H1 (cell line): ENCODE measurements at regions not wholly inside any gene's neighbourhood (a gene's known extent, or its start where the extent isn't known, plus 50 kb on each side); places are given as distances from the start of the nearest gene placed in this dataset.

Experiments
- CTCF ChIA-PET: fragments of 300-600 bp; sonication (Branson Sonifier 250); formaldehyde crosslinking; loops from one replicate; lab custom pipeline; 2021; ENCODE audit not compliant: partially characterized antibody; lab: Charles Lee
- POLR2A ChIA-PET: fragments of 300-600 bp; sonication (Branson Sonifier 250); formaldehyde crosslinking; loops from one replicate; lab custom pipeline; 2021; ENCODE audit warnings: inconsistent platforms; ENCODE audit not compliant: partially characterized antibody; lab: Charles Lee
- DNase-seq, 2 experiments: peaks; one replicate each; pipeline versions ENCODE4 v3.0.0 to v3.0.0-alpha.2; 2010 to 2022; ENCODE audit warnings: low spot score in 2 of 2, low read depth in 1 of 2, mixed read lengths in 1 of 2
- FAIRE-seq: peaks from 2 replicates; lab custom pipeline; 2011; peaks lifted over from hg19 to GRCh38; lab: Jason Lieb, UNC
- H2AFZ ChIP-seq: 2 replicates; pipeline ENCODE4 v1.8.1; 2012; ENCODE audit warnings: low read length, inconsistent platforms
- H2AK5ac ChIP-seq: 2 replicates; pipeline ENCODE4 v1.6.1; 2013; ENCODE audit warnings: low read depth, low read length
- H2BK120ac ChIP-seq: replicated peaks from 2 replicates; pipeline ENCODE3; 2013; ENCODE audit warnings: low read depth, low read length, inconsistent platforms
- H2BK12ac ChIP-seq: 2 replicates; pipeline ENCODE4 v1.6.1; 2013; ENCODE audit warnings: low read depth, low read length
- H2BK15ac ChIP-seq: 2 replicates; pipeline ENCODE4 v1.6.1; 2013; ENCODE audit warnings: low read length
- H2BK20ac ChIP-seq: 2 replicates; pipeline ENCODE4 v1.6.1; 2013; ENCODE audit warnings: low read length
- H2BK5ac ChIP-seq: 2 replicates; pipeline ENCODE4 v1.6.1; 2013; ENCODE audit warnings: low read depth, low read length
- H3K14ac ChIP-seq: 2 replicates; pipeline ENCODE4 v1.6.1; 2013; ENCODE audit warnings: inconsistent platforms; ENCODE audit not compliant: insufficient read length
- H3K18ac ChIP-seq: 2 replicates; pipeline ENCODE4 v1.6.1; 2013; ENCODE audit warnings: low read length; ENCODE audit errors: extremely low read depth
- H3K23ac ChIP-seq: 2 replicates; pipeline ENCODE4 v1.6.1; 2013; ENCODE audit warnings: inconsistent platforms; ENCODE audit not compliant: insufficient read length
- H3K23me2 ChIP-seq: 2 replicates; pipeline ENCODE4 v1.6.1; 2013; ENCODE audit warnings: low read depth, low read length
- H3K27ac ChIP-seq: 2 replicates; pipeline ENCODE4 v1.6.1; 2011; ENCODE audit warnings: low read depth, low read length, inconsistent platforms
- H3K27me3 ChIP-seq, 4 experiments: replicated peaks in 1 of 4; 1 replicate in 1 of 4; 2 replicates in 3 of 4; pipeline versions ENCODE4 v1.6.1 to v1.8.1; 2011 to 2013; ENCODE audit warnings: low read length in 3 of 4, mild to moderate bottlenecking in 3 of 4, inconsistent platforms in 2 of 4, mixed read lengths in 2 of 4, moderate library complexity in 1 of 4; ENCODE audit not compliant: control insufficient read depth in 3 of 4, insufficient read depth in 3 of 4; ENCODE audit errors: extremely low read depth in 1 of 4
- H3K36me3 ChIP-seq, 4 experiments: 2 replicates each; pipeline versions ENCODE4 v1.6.1 to v1.8.1; 2011 to 2013; ENCODE audit warnings: mild to moderate bottlenecking in 4 of 4, low read length in 3 of 4, moderate library complexity in 2 of 4, control low read depth in 1 of 4, inconsistent platforms in 1 of 4; ENCODE audit not compliant: insufficient read depth in 4 of 4, control insufficient read depth in 2 of 4
- H3K4ac ChIP-seq: replicated peaks from 2 replicates; pipeline ENCODE3; 2013; ENCODE audit warnings: low read length, low read depth, mixed read lengths, inconsistent platforms; ENCODE audit not compliant: insufficient read length
- H3K4me1 ChIP-seq, 4 experiments: replicated peaks in 1 of 4; 1 replicate in 1 of 4; 2 replicates in 3 of 4; pipeline versions ENCODE4 v1.6.1 to v1.8.1; 2011 to 2013; ENCODE audit warnings: low read length in 3 of 4, inconsistent platforms in 2 of 4, mixed read lengths in 1 of 4; ENCODE audit not compliant: insufficient read depth in 4 of 4, control insufficient read depth in 3 of 4
- H3K4me2 ChIP-seq, 2 experiments: 2 replicates each; pipeline versions ENCODE4 v1.6.1 to v1.8.1; 2011 to 2013; ENCODE audit warnings: low read depth in 2 of 2, low read length in 2 of 2, control low read depth in 1 of 2, inconsistent platforms in 1 of 2, mild to moderate bottlenecking in 1 of 2; ENCODE audit not compliant: insufficient read depth in 1 of 2
- H3K4me3 ChIP-seq, 4 experiments: fragments of 200-600, 300-600 bp in 1 of 4; sonication (generic), shearing (Covaris generic), sonication (Bioruptor Twin) in 1 of 4; 2 replicates each; pipeline versions ENCODE4 v1.5.1 to v1.8.1; 2011 to 2016; ENCODE audit warnings: low read length in 4 of 4, low read depth in 3 of 4, control low read depth in 2 of 4, inconsistent platforms in 2 of 4, mild to moderate bottlenecking in 2 of 4, mixed read lengths in 1 of 4, moderate library complexity in 1 of 4; ENCODE audit not compliant: insufficient read depth in 2 of 4; ENCODE audit errors: extremely low read depth in 1 of 4
- H3K56ac ChIP-seq: replicated peaks from 2 replicates; pipeline ENCODE3; 2013; ENCODE audit warnings: low read depth, mild to moderate bottlenecking, mixed read lengths, low read length, inconsistent platforms; ENCODE audit not compliant: insufficient read length
- H3K79me1 ChIP-seq: 2 replicates; pipeline ENCODE4 v1.6.1; 2013; ENCODE audit warnings: low read depth, low read length, control low read depth
- H3K79me2 ChIP-seq, 2 experiments: 2 replicates each; pipeline versions ENCODE4 v1.6.1 to v1.8.1; 2012 to 2013; ENCODE audit warnings: low read length in 2 of 2, mild to moderate bottlenecking in 2 of 2, inconsistent platforms in 1 of 2; ENCODE audit not compliant: insufficient read depth in 2 of 2, control insufficient read depth in 1 of 2
- H3K9ac ChIP-seq, 4 experiments: replicated peaks in 1 of 4; 1 replicate in 1 of 4; 2 replicates in 3 of 4; pipeline versions ENCODE4 v1.6.1 to v1.8.1; 2011 to 2013; ENCODE audit warnings: low read depth in 3 of 4, low read length in 3 of 4, control low read depth in 2 of 4, mild to moderate bottlenecking in 2 of 4, moderate library complexity in 2 of 4, inconsistent platforms in 1 of 4; ENCODE audit errors: extremely low read depth in 1 of 4
- H3K9me3 ChIP-seq, 2 experiments: 2 replicates each; pipeline versions ENCODE4 v1.6.1 to v1.8.1; 2012 to 2013; ENCODE audit warnings: mild to moderate bottlenecking in 2 of 2, moderate library complexity in 2 of 2, control low read depth in 1 of 2, inconsistent platforms in 1 of 2, low read depth in 1 of 2, low read length in 1 of 2, mixed read lengths in 1 of 2; ENCODE audit not compliant: insufficient read depth in 2 of 2
- H4K20me1 ChIP-seq, 2 experiments: replicated peaks in 1 of 2; 2 replicates each; pipeline versions ENCODE3 to v1.8.1; 2011 to 2013; ENCODE audit warnings: inconsistent platforms in 2 of 2, low read length in 2 of 2, mild to moderate bottlenecking in 1 of 2; ENCODE audit not compliant: insufficient read depth in 2 of 2, control insufficient read depth in 1 of 2
- H4K5ac ChIP-seq: 2 replicates; pipeline ENCODE4 v1.6.1; 2013; ENCODE audit warnings: low read length, low read depth, mixed read lengths, inconsistent platforms; ENCODE audit not compliant: insufficient read length
- H4K8ac ChIP-seq: 2 replicates; pipeline ENCODE4 v1.8.0; 2013; ENCODE audit warnings: mild to moderate bottlenecking, moderate library complexity, low read length, inconsistent platforms; ENCODE audit not compliant: insufficient read depth; ENCODE audit errors: extremely low read depth
- H4K91ac ChIP-seq: replicated peaks from 2 replicates; pipeline ENCODE3; 2013; ENCODE audit warnings: low read length, mixed read lengths, inconsistent platforms; ENCODE audit not compliant: insufficient read length
- ATF3 ChIP-seq: IDR thresholded peaks from 2 replicates; pipeline ENCODE4 v1.6.1; 2011; ENCODE audit warnings: low read depth, mild to moderate bottlenecking, low read length; ENCODE audit not compliant: insufficient read depth
- BACH1 ChIP-seq: IDR thresholded peaks from 2 replicates; pipeline ENCODE4 v1.6.1; 2012; ENCODE audit warnings: low read length, improper control_type of control experiment
- BCL11A ChIP-seq, 2 experiments: IDR thresholded peaks; one replicate each; pipeline ENCODE4 v1.6.1; 2011; ENCODE audit warnings: low read depth in 2 of 2, low read length in 2 of 2, mild to moderate bottlenecking in 2 of 2
- BRCA1 ChIP-seq: IDR thresholded peaks from 2 replicates; pipeline ENCODE4 v1.6.1; 2012; ENCODE audit warnings: low read depth, low read length, improper control_type of control experiment
- CREB1 ChIP-seq: IDR thresholded peaks from 2 replicates; pipeline ENCODE4 v1.6.1; 2012; ENCODE audit warnings: inconsistent platforms
- KDM5A ChIP-seq: fragments of 200-600 bp; IDR thresholded peaks from 2 replicates; pipeline ENCODE4 v1.7.1; 2012; ENCODE audit warnings: mild to moderate bottlenecking, low read length, inconsistent platforms, mixed read lengths
- MAFK ChIP-seq: IDR thresholded peaks from 2 replicates; pipeline ENCODE4 v1.6.1; 2012; ENCODE audit warnings: low read depth, mild to moderate bottlenecking, improper control_type of control experiment, low read length
- NRF1 ChIP-seq: IDR thresholded peaks from 2 replicates; pipeline ENCODE4 v1.6.1; 2011; ENCODE audit warnings: mild to moderate bottlenecking, low read depth, low read length, improper control_type of control experiment
- PHF8 ChIP-seq: fragments of 200-600 bp; sonication (generic); conservative IDR thresholded peaks from 2 replicates; pipeline ENCODE4 v1.7.1; 2012; ENCODE audit warnings: low read depth, mild to moderate bottlenecking, inconsistent platforms, low read length, moderate library complexity
- RBBP5 ChIP-seq: IDR thresholded peaks from 2 replicates; pipeline ENCODE4 v1.7.1; 2012; ENCODE audit warnings: low read depth, mild to moderate bottlenecking, inconsistent platforms, low read length, moderate library complexity, borderline replicate concordance
- SP2 ChIP-seq: IDR thresholded peaks from 2 replicates; pipeline ENCODE4 v1.6.1; 2012; ENCODE audit warnings: mild to moderate bottlenecking, low read length, inconsistent platforms
- SP4 ChIP-seq: IDR thresholded peaks from 2 replicates; pipeline ENCODE4 v1.6.1; 2012; ENCODE audit warnings: low read length, inconsistent platforms
- YY1 ChIP-seq: IDR thresholded peaks from 2 replicates; pipeline ENCODE4 v1.6.1; 2011; ENCODE audit warnings: low read depth, mild to moderate bottlenecking, low read length
- ZNF274 ChIP-seq: IDR thresholded peaks from 2 replicates; pipeline ENCODE4 v1.7.0; 2012; ENCODE audit warnings: low read length, borderline replicate concordance; ENCODE audit errors: extremely low read depth
- WGBS, 2 experiments: shearing (Covaris generic) in 1 of 2; methylation state at CpG; one replicate each; pipeline versions ENCODE4 v1.1.6 to v1.1.7; 2013 to 2015; ENCODE audit warnings: low lambda C conversion rate in 2 of 2, mixed read lengths in 2 of 2, inconsistent platforms in 1 of 2, low coverage in 1 of 2, missing lambda C conversion rate in 1 of 2; ENCODE audit not compliant: insufficient replicate concordance in 2 of 2, insufficient coverage in 1 of 2, insufficient read length in 1 of 2; ENCODE audit errors: extremely low coverage in 1 of 2, missing lambda C conversion rate in 1 of 2; 5-methylcytosine and 5-hydroxymethylcytosine counted together
- TF ChIP-seq, protein P1 (sequence below): IDR thresholded peaks from 2 replicates; pipeline ENCODE4 v1.6.1; 2011; ENCODE audit warnings: low read length, improper control_type of control experiment

DNA sequence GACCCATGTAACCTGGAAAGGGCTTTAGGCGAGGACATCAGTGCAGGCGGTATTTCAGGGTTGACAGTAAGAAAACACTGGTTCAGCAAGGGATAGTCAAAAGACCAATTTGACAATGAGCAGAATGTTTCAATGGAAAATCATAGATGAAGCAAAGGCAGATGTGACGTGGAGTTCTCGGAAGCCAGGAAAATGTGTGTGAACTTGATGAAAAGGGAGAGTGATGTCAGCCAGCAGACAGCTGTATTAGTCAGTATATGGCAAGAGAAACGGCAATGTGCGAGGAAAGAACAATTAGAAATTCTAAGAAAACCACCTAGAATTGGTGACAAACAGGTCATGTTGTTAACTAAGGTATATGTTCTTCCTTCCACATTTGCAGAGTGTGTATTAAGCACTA, 503.9 kb upstream of the DAB2 start:
- Histone ChIP-seq H3K9ac (no peak overlapping the region), H3K18ac (no peak overlapping the region), H3K4me2 (no peak overlapping the region), H3K56ac (no peak overlapping the region), H2AK5ac (no peak overlapping the region), H2AFZ (no peak overlapping the region), H4K5ac (no peak overlapping the region), H3K9me3 (no peaks in the 10 kb centered on the region), H3K27me3 (no peaks in the 10 kb centered on the region), H3K4me1 (no peaks in the 10 kb centered on the region), H3K14ac (no peak overlapping the region), H4K8ac (no peak overlapping the region), H2BK120ac (no peak overlapping the region), H3K36me3 (no peaks in the 10 kb centered on the region), H3K4ac (no peak overlapping the region), H3K23ac (no peak overlapping the region), H2BK20ac (no peak overlapping the region), H4K91ac (no peak overlapping the region), H2BK15ac (no peak overlapping the region), H3K79me2 (no peaks in the 10 kb centered on the region), H3K79me1 (no peaks in the 10 kb centered on the region; the same call in 1 of the 2 replicates), H4K20me1 (no peaks in the 10 kb centered on the region), H3K23me2 (no peaks in the 10 kb centered on the region), H2BK12ac (no peak overlapping the region), H3K27ac (no peak overlapping the region), H3K4me3 (no peak overlapping the region), H2BK5ac (no peak overlapping the region)
- 94% methylated on average over 6 of the region's 6 CpGs; no CpG with 5 or more reads in 1 of the 2 experiments for WGBS, 2 experiments
- FAIRE-seq: no peak
- DNase-seq: no peak
- CTCF ChIA-PET: no interaction called here
- POLR2A ChIA-PET: no interaction called here
- no peak for TF ChIP-seq BACH1
- TF ChIP-seq SP2: no peak
- no peak for TF ChIP-seq MAFK
- no peak for TF ChIP-seq CREB1
- no peak for TF ChIP-seq SP4
- TF ChIP-seq, protein P1, sequence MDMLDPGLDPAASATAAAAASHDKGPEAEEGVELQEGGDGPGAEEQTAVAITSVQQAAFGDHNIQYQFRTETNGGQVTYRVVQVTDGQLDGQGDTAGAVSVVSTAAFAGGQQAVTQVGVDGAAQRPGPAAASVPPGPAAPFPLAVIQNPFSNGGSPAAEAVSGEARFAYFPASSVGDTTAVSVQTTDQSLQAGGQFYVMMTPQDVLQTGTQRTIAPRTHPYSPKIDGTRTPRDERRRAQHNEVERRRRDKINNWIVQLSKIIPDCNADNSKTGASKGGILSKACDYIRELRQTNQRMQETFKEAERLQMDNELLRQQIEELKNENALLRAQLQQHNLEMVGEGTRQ: no peak
- no peak for TF ChIP-seq BRCA1
- no peak for TF ChIP-seq KDM5A
- no peak for TF ChIP-seq NRF1
- no peak for TF ChIP-seq ATF3
- no peak for TF ChIP-seq PHF8
- no peak for TF ChIP-seq BCL11A (IDR thresholded peaks at IDR 0.05; ENCODE audit: low read depth in 2 of 2, low read length in 2 of 2)
- no peak for TF ChIP-seq RBBP5
- TF ChIP-seq ZNF274: no peak
- TF ChIP-seq YY1: no peak
